Ovary (tissue), 3 donors: ENCODE measurements at regions not wholly inside any gene's neighbourhood (a gene's known extent, or its start where the extent isn't known, plus 50 kb on each side); places are given as distances from the start of the nearest gene placed in this dataset.

Experiments used
- EP300 ChIP-seq: sonication (generic); formaldehyde crosslinking; IDR thresholded peaks from one replicate; pipeline ENCODE4 v1.6.1; 2017; ENCODE audit warnings: antibody characterized with exemption
- POLR2A ChIP-seq: fragments of 450-650 bp; IDR thresholded peaks from one replicate; pipeline ENCODE4 v1.6.1; 2017; ENCODE audit warnings: antibody characterized with exemption, mild to moderate bottlenecking, moderate library complexity
- TF ChIP-seq, protein P1 (sequence below), 3 donors: fragments of 450-650 bp in 2 of 3; fragments of 200-600 bp in 1 of 3; IDR thresholded peaks; one replicate each; pipeline versions ENCODE4 v1.5.1 to v1.8.0; 2016 to 2022; ENCODE audit warnings: antibody characterized with exemption in 3 of 3, mild to moderate bottlenecking in 1 of 3
- donor health status: DM: no; HTN: no; CAD: no.

DNA sequence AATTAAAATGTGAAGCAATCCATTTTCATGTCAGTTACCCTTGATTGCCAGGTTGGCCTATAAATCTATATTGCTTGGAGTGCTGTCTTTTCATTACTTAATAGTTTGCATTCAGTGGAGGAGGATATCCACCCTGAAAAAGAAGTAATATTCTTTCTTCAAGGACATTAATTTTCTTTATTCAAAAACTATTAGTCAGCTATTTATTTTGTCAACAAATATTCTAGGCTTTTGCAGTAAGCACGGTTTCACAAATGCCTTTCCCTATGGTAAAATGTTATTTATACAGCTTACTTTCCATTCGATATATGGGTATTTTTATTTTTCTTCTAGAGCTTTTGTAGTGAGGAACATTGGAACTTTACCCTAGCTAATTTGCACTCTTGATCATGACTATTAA, 1176.9 kb upstream of the NUDT12 start:
- TF ChIP-seq, protein P1, sequence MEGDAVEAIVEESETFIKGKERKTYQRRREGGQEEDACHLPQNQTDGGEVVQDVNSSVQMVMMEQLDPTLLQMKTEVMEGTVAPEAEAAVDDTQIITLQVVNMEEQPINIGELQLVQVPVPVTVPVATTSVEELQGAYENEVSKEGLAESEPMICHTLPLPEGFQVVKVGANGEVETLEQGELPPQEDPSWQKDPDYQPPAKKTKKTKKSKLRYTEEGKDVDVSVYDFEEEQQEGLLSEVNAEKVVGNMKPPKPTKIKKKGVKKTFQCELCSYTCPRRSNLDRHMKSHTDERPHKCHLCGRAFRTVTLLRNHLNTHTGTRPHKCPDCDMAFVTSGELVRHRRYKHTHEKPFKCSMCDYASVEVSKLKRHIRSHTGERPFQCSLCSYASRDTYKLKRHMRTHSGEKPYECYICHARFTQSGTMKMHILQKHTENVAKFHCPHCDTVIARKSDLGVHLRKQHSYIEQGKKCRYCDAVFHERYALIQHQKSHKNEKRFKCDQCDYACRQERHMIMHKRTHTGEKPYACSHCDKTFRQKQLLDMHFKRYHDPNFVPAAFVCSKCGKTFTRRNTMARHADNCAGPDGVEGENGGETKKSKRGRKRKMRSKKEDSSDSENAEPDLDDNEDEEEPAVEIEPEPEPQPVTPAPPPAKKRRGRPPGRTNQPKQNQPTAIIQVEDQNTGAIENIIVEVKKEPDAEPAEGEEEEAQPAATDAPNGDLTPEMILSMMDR (IDR thresholded peaks at IDR 0.05) = no peak
- no peak for TF ChIP-seq POLR2A
- TF ChIP-seq EP300 = no peak
